ENCODE measurements at regions not wholly inside any gene's neighbourhood (a gene's known extent, or its start where the extent isn't known, plus 50 kb on each side); places are given as distances from the start of the nearest gene placed in this dataset.

DNA sequence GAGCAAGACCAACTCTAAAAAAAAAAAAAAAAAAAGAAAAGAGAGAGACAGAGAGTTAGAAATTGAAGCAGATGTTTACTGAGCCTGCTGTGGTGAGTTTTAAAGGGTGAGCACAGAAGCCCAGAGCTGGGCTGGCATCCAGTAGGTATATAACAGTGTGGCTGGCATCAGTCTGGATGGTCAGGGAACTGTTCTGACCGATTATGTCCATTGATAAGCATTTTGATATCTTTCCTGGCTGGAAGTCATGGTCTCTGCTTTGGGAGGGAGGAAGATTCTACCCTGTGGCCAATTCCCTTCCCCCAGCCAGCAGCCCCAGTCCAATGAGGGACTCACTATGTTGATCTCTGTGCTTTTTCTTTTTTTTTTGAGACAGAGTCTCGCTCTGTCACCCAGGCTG, 65.2 kb upstream of the PODXL start:
- TF ChIP-seq, protein P1, sequence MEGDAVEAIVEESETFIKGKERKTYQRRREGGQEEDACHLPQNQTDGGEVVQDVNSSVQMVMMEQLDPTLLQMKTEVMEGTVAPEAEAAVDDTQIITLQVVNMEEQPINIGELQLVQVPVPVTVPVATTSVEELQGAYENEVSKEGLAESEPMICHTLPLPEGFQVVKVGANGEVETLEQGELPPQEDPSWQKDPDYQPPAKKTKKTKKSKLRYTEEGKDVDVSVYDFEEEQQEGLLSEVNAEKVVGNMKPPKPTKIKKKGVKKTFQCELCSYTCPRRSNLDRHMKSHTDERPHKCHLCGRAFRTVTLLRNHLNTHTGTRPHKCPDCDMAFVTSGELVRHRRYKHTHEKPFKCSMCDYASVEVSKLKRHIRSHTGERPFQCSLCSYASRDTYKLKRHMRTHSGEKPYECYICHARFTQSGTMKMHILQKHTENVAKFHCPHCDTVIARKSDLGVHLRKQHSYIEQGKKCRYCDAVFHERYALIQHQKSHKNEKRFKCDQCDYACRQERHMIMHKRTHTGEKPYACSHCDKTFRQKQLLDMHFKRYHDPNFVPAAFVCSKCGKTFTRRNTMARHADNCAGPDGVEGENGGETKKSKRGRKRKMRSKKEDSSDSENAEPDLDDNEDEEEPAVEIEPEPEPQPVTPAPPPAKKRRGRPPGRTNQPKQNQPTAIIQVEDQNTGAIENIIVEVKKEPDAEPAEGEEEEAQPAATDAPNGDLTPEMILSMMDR (IDR thresholded peaks at IDR 0.05; ENCODE audit: borderline replicate concordance, control extremely low read depth, extremely low read depth, insufficient read depth, missing control alignments): no peak
- DNase-seq (ENCODE audit: low spot score): no peak
- in situ Hi-C loops (cut with MboI; ENCODE audit: low sequenced_read_pairs, unreplicated experiment): no loop called here

DNA sequence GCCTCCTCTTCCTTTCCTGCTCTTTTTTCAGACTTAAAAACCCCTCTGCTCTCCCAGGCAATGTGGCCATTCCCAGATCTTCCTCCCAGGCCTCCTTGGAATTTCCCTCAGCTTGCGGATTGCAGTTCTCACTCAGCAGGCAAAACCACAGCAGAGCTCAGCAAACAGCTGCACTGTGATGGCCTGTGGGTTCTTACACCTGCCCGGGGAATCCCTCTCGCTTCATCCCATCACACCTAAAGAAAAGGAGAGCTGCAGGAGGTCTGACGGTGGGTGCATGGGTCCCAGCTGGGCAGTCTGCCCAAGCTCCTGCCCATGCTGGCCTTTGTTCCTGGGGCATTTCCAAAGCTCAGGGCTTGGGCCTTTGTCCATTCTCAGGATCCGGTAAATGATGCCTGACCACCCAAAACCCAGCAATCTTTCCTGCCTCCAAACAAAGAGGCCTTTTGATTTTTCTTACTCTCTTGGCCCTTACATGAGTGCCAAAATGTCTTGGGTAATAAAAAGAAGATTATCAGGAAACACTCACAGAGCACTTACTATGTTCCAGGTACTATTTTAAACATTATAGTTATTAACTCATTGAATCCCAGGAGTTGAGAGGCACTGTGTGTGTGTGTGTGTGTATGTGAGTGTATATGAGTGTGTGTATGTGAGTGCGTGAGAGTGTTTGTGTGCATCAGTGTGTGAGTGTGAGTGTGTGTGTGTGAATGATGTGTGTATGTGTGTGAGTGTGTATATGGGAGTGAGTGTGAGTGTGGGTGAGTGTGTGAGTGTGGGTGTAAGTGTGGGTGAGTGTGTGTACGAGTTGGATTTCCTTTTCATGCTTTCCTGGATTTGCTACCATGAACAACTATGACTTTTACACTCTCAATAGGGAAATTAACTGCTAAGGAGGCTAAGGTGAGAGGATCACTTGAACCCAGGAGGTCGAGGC, 64.5 kb upstream of the PODXL start:
- DNase-seq (ENCODE audit: low spot score): no peak
- in situ Hi-C loops (cut with MboI; ENCODE audit: low sequenced_read_pairs, unreplicated experiment): no loop called here
- TF ChIP-seq, protein P1 (IDR thresholded peaks at IDR 0.05; ENCODE audit: borderline replicate concordance, control extremely low read depth, extremely low read depth, insufficient read depth, missing control alignments): no peak

DNA sequence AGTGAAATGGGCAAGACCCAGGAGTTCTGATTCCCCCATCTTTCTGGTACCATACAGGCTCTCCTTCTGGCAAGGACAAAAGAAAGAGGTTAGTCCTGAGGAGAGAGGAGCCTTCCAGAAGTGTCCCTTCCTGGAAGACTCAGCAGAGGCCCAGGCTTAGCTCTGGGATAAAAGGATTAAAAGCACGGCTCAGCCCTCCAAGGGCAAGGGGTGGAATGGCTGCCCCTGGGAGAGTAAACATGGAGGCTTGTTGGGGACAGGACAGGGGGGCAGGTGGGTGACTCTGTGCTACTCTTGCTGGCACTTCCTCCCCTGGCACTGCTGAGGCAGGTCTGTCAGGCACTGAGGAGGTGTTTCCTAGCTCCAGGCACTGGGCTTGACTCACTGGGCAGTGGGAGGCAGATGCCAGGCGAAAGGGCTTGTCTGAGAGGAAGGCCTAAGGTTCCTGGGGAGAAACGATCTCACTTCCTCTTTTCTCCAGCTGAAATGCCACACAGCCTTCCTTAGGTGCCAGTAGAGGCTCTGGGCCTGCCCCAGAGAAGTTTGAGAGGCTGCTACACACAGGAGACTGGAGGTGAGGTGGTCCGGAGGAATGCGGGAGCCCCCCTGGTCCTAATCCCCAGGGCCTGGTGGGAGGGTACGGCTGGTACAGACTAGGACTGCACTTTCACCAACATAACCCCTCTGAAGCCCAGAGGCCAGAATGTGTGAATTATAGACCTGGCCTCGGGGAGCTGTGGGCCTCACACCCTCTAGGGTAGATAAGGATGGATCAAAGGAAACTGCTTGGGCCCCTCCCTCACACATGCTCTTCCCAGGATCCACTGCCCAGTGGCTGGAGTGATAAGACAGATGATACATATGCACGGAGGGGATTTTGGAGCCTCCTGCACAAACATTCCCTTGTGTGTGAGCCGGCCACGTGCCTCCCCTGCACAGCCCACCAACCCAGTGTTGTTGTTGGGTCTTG, 63.2 kb upstream of the PODXL start:
- no peak for DNase-seq (ENCODE audit: low spot score)
- TF ChIP-seq, protein P1 (IDR thresholded peaks at IDR 0.05; ENCODE audit: borderline replicate concordance, control extremely low read depth, extremely low read depth, insufficient read depth, missing control alignments): no peak
- in situ Hi-C loops (cut with MboI; ENCODE audit: low sequenced_read_pairs, unreplicated experiment): no loop called here

DNA sequence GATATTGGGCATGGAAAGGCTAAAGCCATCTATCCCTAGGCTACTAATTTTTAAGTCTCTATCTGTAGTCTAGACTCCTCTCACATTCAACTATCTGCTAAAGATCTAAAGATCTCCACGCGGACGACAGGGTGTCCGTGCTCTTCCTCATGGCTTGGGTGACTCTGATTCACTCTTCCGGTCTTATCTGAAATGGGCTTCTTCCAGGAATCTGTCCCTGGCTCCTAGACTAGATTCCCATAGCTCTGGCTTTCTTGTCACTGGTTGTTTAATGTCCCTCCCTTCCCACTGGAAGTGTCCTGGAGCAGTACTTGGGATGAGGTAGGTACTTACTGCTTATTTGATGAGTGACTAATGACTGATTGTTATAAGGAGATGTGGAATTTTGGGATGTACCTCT, 62.0 kb upstream of the PODXL start:
- TF ChIP-seq, protein P1 (IDR thresholded peaks at IDR 0.05; ENCODE audit: borderline replicate concordance, control extremely low read depth, extremely low read depth, insufficient read depth, missing control alignments): no peak
- in situ Hi-C loops (cut with MboI; ENCODE audit: low sequenced_read_pairs, unreplicated experiment): no loop called here
- DNase-seq (ENCODE audit: low spot score): no peak

DNA sequence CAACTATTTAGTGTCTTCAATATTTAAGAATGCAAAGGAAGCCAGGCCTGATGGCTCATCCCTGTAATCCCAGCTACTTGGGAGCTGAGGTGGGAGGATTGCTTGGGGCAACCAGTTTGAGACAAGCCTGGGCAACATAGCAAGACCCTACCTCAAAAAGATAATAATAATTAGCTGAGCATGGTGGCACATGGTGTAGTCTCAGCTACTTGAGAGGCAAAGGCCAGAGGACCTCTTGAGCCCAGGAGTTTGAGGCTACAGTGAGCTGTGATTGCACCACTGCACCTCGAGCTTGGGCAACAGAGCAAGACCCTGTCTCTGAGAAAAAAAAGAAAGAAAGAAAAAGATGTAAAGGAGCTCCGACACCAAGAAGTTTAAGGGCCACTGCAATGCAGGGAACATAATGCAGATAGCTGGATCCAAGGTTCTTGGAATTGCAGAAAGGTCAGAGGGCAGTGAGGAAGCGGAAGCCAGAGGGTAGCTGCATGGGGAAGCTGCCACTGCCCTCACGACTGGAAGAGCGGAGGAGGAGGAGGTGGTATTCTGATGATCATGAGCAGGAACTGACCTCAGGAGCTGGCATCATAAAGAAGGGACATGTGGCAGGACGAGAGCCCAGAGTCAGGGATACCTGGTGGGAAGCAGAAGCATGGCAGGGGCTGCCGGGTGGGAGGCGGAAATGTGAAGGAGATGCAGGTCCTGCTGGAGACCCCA, 60.2 kb upstream of the PODXL start:
- TF ChIP-seq, protein P1 (IDR thresholded peaks at IDR 0.05; ENCODE audit: borderline replicate concordance, control extremely low read depth, extremely low read depth, insufficient read depth, missing control alignments): no peak
- in situ Hi-C loops (cut with MboI; ENCODE audit: low sequenced_read_pairs, unreplicated experiment): no loop called here

DNA sequence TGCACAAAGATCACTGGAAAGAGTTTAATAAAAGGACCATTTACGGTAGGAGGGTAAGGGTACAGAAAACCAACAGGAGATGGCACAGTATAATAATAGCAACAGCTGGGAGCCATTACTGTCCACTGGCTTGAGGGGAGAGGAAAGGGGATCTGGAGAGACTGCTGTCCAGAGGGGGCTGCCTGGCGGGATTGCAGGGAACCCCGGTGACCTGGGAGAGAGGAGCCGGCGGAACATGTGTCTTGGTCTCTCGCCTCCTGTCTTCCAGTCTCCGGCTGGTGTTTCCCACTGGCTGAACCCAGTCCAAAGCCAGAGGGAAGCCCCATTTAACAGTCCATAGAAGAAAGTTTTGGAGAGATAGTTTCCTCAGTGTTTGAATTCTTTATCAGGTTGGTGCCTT, 57.5 kb upstream of the PODXL start:
- in situ Hi-C loops (cut with MboI; ENCODE audit: low sequenced_read_pairs, unreplicated experiment): no loop called here
- TF ChIP-seq, protein P1 (IDR thresholded peaks at IDR 0.05; ENCODE audit: borderline replicate concordance, control extremely low read depth, extremely low read depth, insufficient read depth, missing control alignments): no peak
- DNase-seq (ENCODE audit: low spot score): no peak

More for the DNA sequence above, 60.2 kb upstream of the PODXL start:
- no peak for DNase-seq (ENCODE audit: low spot score)

Measured in GM13976 (cell line).